ENCODE measurements at regions not wholly inside any gene's neighbourhood (a gene's known extent, or its start where the extent isn't known, plus 50 kb on each side); places are given as distances from the start of the nearest gene placed in this dataset.

GRCh38 chr2:65613968-65614555 is 181.7 kb upstream of the SPRED2 start:
- TF ChIP-seq EZH2 (IDR thresholded peaks at IDR 0.05; ENCODE audit: borderline replicate concordance, low read depth, low read length, severe bottlenecking) (no peak), CTCF (IDR thresholded peaks at IDR 0.05; ENCODE audit: borderline replicate concordance, extremely low read depth, low read length, poor library complexity, severe bottlenecking) (no peak)
